SK-N-SH (cell line): ENCODE measurements at regions not wholly inside any gene's neighbourhood (a gene's known extent, or its start where the extent isn't known, plus 50 kb on each side); places are given as distances from the start of the nearest gene placed in this dataset.

Experiments
- CTCF ChIA-PET: fragments of 300-600, 350-600 bp; formaldehyde crosslinking; extraction: SDS; loops from one replicate; lab custom pipeline; 2021; lab: Yijun Ruan, JAX
- POLR2A ChIA-PET: fragments of 350-600 bp; sonication (Branson Sonifier 250); formaldehyde crosslinking; extraction: SDS; loops from one replicate; lab custom pipeline; 2020; ENCODE audit warnings: antibody characterized with exemption, inconsistent platforms; lab: Yijun Ruan, JAX
- DNase-seq: peaks from one replicate; pipeline ENCODE4 v3.0.0; 2012
- H2AFZ ChIP-seq: fragments of 200-600 bp; sonication (generic); 2 replicates; pipeline ENCODE4 v1.8.1; 2016; ENCODE audit warnings: antibody characterized with exemption, mild to moderate bottlenecking, low read depth
- H3F3A ChIP-seq: fragments of 200-600 bp; sonication (generic); replicated peaks from 2 replicates; pipeline ENCODE3; 2016; ENCODE audit warnings: antibody characterized with exemption, mild to moderate bottlenecking; ENCODE audit not compliant: insufficient read depth
- H3K27ac ChIP-seq, 2 experiments: fragments of 200-500 bp in 1 of 2; fragments of 200-600 bp in 1 of 2; sonication (Bioruptor generic) in 1 of 2; sonication (generic), shearing (Covaris generic) in 1 of 2; 2 replicates each; pipeline versions ENCODE4 v1.5.1 to v1.6.1; 2014 to 2016; ENCODE audit warnings: low read depth in 2 of 2, inconsistent platforms in 1 of 2, low read length in 1 of 2, mild to moderate bottlenecking in 1 of 2, mixed read lengths in 1 of 2
- H3K27me3 ChIP-seq: fragments of 200-600 bp; sonication (generic), shearing (Covaris generic); 2 replicates; pipeline ENCODE4 v1.6.1; 2016; ENCODE audit warnings: mixed run types; ENCODE audit not compliant: insufficient read depth
- H3K36me3 ChIP-seq, 2 experiments: fragments of 200-500 bp in 1 of 2; fragments of 200-600 bp in 1 of 2; sonication (Bioruptor generic) in 1 of 2; sonication (generic) in 1 of 2; replicated peaks in 1 of 2; 2 replicates each; pipeline versions ENCODE3 to v1.5.1; 2014 to 2016; ENCODE audit warnings: low read length in 1 of 2, mild to moderate bottlenecking in 1 of 2; ENCODE audit not compliant: insufficient read depth in 2 of 2, control insufficient read depth in 1 of 2
- H3K4me1 ChIP-seq, 2 experiments: fragments of 200-500 bp in 1 of 2; fragments of 200-600 bp in 1 of 2; sonication (Bioruptor generic) in 1 of 2; sonication (generic), shearing (Covaris generic) in 1 of 2; 2 replicates each; pipeline versions ENCODE4 v1.5.1 to v1.6.1; 2014 to 2016; ENCODE audit warnings: low read depth in 1 of 2, low read length in 1 of 2, mixed run types in 1 of 2; ENCODE audit not compliant: insufficient read depth in 2 of 2, control insufficient read depth in 1 of 2
- H3K4me2 ChIP-seq: fragments of 200-600 bp; sonication (generic), shearing (Covaris generic); 2 replicates; pipeline ENCODE4 v1.6.1; 2017; ENCODE audit warnings: mixed run types
- H3K4me3 ChIP-seq, 2 experiments: fragments of 200-500 bp in 1 of 2; fragments of 200-600 bp in 1 of 2; sonication (Bioruptor generic) in 1 of 2; sonication (generic), shearing (Covaris generic) in 1 of 2; 2 replicates each; pipeline versions ENCODE4 v1.5.1 to v1.8.1; 2014 to 2016; ENCODE audit warnings: low read depth in 2 of 2, inconsistent platforms in 1 of 2, low read length in 1 of 2, mild to moderate bottlenecking in 1 of 2, mixed read lengths in 1 of 2, moderate library complexity in 1 of 2
- H3K79me2 ChIP-seq: fragments of 200-600 bp; sonication (generic); 2 replicates; pipeline ENCODE4 v1.8.1; 2017; ENCODE audit warnings: mild to moderate bottlenecking; ENCODE audit not compliant: insufficient read depth
- H3K9ac ChIP-seq: fragments of 200-600 bp; sonication (generic); 2 replicates; pipeline ENCODE4 v1.6.1; 2017; ENCODE audit warnings: mixed run types
- H3K9me2 ChIP-seq: fragments of 200-600 bp; sonication (generic); 2 replicates; pipeline ENCODE4 v1.6.1; 2017; ENCODE audit warnings: mixed run types
- H3K9me3 ChIP-seq: fragments of 200-600 bp; sonication (generic); 2 replicates; pipeline ENCODE4 v1.6.1; 2017; ENCODE audit warnings: mixed run types, mild to moderate bottlenecking, moderate library complexity
- H4K20me1 ChIP-seq: fragments of 200-600 bp; sonication (generic); 2 replicates; pipeline ENCODE4 v1.6.1; 2017; ENCODE audit warnings: mild to moderate bottlenecking, mixed run types; ENCODE audit not compliant: insufficient read depth
- CHD2 ChIP-seq: fragments of 150-350 bp; IDR thresholded peaks from 2 replicates; pipeline ENCODE4 v1.6.1; 2018; ENCODE audit warnings: low read length; ENCODE audit not compliant: partially characterized antibody
- EP300 ChIP-seq, 2 experiments: IDR thresholded peaks; 2 replicates each; pipeline versions ENCODE4 v1.4.0 to v1.6.1; 2012; ENCODE audit warnings: borderline replicate concordance in 1 of 2, low read depth in 1 of 2, low read length in 1 of 2
- FOSL2 ChIP-seq: IDR thresholded peaks from 2 replicates; pipeline ENCODE4 v1.4.0; 2012; ENCODE audit warnings: low read depth, mild to moderate bottlenecking, moderate library complexity, borderline replicate concordance
- GABPA ChIP-seq: IDR thresholded peaks from 2 replicates; pipeline ENCODE4 v1.4.0; 2012; ENCODE audit warnings: low read depth, mild to moderate bottlenecking
- GATA2 ChIP-seq: sonication (generic); formaldehyde crosslinking; IDR thresholded peaks from 2 replicates; pipeline ENCODE4 v1.5.0; 2020; ENCODE audit warnings: mild to moderate bottlenecking, missing genetic modification reagents
- JUND ChIP-seq: IDR thresholded peaks from 2 replicates; pipeline ENCODE4 v1.4.0; 2012
- NRF1 ChIP-seq: IDR thresholded peaks from 2 replicates; pipeline ENCODE4 v1.6.1; 2012; ENCODE audit warnings: low read depth, mild to moderate bottlenecking, low read length
- RAD21 ChIP-seq: IDR thresholded peaks from 2 replicates; pipeline ENCODE4 v1.6.1; 2012; ENCODE audit warnings: mild to moderate bottlenecking, low read length
- RCOR1 ChIP-seq: fragments of 150-350 bp; IDR thresholded peaks from 2 replicates; pipeline ENCODE4 v1.6.1; 2017; ENCODE audit warnings: antibody characterized with exemption, low read length
- SMC3 ChIP-seq: IDR thresholded peaks from 2 replicates; pipeline ENCODE4 v1.6.1; 2012; ENCODE audit warnings: low read depth, low read length, improper control_type of control experiment
- TAF1 ChIP-seq: IDR thresholded peaks from 2 replicates; pipeline ENCODE4 v1.6.1; 2012; ENCODE audit warnings: low read depth, mild to moderate bottlenecking, low read length, moderate library complexity, borderline replicate concordance
- TCF12 ChIP-seq: IDR thresholded peaks from 2 replicates; pipeline ENCODE4 v1.4.0; 2012
- YY1 ChIP-seq: IDR thresholded peaks from 2 replicates; pipeline ENCODE4 v1.4.0; 2012; ENCODE audit warnings: low read depth, mild to moderate bottlenecking
- WGBS: methylation state at CpG from one replicate; pipeline ENCODE4 v1.1.6; 2017; ENCODE audit warnings: low lambda C conversion rate; 5-methylcytosine and 5-hydroxymethylcytosine counted together
- TF ChIP-seq, protein P1 (sequence below): IDR thresholded peaks from 2 replicates; pipeline ENCODE4 v1.6.1; 2012; ENCODE audit warnings: mild to moderate bottlenecking, low read depth, low read length, moderate library complexity
- TF ChIP-seq, protein P2 (sequence below): IDR thresholded peaks from 2 replicates; pipeline ENCODE4; 2012
- TF ChIP-seq, protein P3 (sequence below): fragments of 200-600 bp; sonication (generic); IDR thresholded peaks from 2 replicates; pipeline ENCODE4 v1.6.1; 2017; ENCODE audit warnings: antibody characterized with exemption, mild to moderate bottlenecking, moderate library complexity

DNA sequence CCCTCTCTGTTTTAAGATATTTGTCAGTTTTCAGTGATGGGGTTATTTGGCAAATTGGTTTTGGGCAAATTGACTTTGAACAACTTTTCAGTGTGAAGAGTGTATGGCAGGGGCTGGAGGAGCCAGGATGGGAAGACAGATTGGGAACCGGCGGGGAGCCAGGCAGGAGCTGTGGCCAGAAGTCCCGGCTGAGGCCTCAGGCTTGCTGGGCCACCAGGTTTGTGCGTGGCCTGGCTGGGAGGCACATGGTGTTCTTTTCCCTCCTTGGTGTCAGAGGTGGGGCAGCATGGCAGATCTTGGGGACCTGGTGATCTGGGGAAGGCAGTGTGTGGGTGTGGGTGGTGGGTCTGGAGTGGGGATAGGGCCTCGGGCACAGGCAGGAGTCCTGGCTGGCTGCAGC lies 61.1 kb downstream of the SLC25A47 start:
- Histone ChIP-seq H3K27me3 (no peaks in the 10 kb centered on the region), H3K9me3 (no peaks in the 10 kb centered on the region), H3K4me1 (peaks cover 10 to 49% of the 10 kb centered on the region in 2 experiments), H3K9ac (no peak overlapping the region), H4K20me1 (no peaks in the 10 kb centered on the region), H3K79me2 (peaks cover 13% of the 10 kb centered on the region), H3K27ac (peak overlapping the region in 1 of 2 experiments; percentile 90; a peak in 2 of 4 replicates), H2AFZ (no peak overlapping the region), H3K36me3 (peaks cover 0 to 8% of the 10 kb centered on the region in 2 experiments), H3K4me2 (no peak overlapping the region), H3K4me3 (peak overlapping the region in 1 of 2 experiments; percentile 15; a peak in 1 of 4 replicates)
- ChIA-PET POLR2A (interaction anchor here (1.1 to 3.0 kb wide), 12 partner anchors 16 to 841 kb away, joined by 3 to 37 read pairs (median 6); no protein-coding TSS in a partner anchor), CTCF (interaction anchor here (0.6 to 15.3 kb wide), 85 partner anchors 8 to 1281 kb away, joined by 3 to 310 read pairs (median 5); partner anchors contain the start of genes RTL1 and WDR25)
- no peak for DNase-seq
- WGBS = 84% methylated on average over 5 of the region's 5 CpGs
- TF ChIP-seq TAF1 (no peak), CHD2 (no peak), JUND (no peak), YY1 (no peak)
- TF ChIP-seq, all 33 proteins: peak for 0
- H3K9me2 ChIP-seq = no peaks in the 10 kb centered on the region
- H3F3A ChIP-seq = peaks cover 4% of the 10 kb centered on the region

DNA sequence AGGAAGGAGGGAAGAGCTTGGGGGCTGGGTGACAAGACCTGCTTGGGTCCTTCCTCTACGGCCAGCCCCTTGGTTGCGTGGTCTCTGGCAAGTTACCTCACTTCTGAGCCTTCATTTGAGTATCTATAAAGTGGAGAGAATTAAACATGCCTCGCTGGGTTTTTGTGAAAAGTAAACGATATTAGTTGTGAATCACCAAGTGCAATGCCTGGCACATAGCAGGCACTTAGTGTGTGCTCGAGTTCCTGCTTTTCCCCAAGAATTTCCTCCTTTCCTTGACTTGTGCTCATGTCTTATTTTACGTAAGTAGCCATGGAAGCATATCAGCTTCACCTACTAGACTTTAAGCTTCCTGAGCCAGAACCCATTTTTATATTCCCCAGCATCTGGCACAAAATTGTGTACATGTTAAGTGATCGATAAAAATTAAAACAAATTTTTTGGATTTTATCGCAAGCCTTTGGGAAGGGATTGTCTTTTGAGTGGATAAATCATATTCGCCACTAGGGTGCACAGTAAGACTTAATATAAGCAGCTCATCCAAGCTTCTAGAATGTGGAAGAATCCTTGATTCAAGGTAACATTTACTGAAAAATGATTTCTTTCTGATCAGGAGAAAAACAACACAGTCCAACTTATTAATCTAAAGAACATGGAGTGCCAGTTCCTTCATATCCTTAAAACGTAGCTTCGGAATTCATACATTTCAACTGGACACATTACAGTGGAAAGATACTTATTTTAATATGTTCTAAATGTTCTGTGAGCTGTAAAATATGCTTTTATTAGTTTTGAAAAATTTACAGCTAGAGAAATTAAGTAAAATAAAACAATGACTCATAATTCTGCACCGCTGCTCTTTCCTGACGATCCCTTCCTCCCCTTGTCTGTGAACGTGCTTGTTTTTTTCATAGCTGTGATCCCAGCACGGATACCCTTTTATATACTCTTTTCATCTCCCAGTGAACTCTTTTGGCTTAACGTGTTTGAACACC lies 62.0 kb downstream of the SLC25A47 start:
- Histone ChIP-seq H3K36me3 (peaks cover 0 to 8% of the 10 kb centered on the region in 2 experiments), H2AFZ (no peak overlapping the region), H3K79me2 (peaks cover 5% of the 10 kb centered on the region), H3K27me3 (no peaks in the 10 kb centered on the region), H3K4me3 (no peak overlapping the region), H3K4me2 (no peak overlapping the region), H3K9me2 (no peaks in the 10 kb centered on the region), H3K9me3 (no peaks in the 10 kb centered on the region), H3K4me1 (peaks cover 10 to 58% of the 10 kb centered on the region in 2 experiments), H3F3A (peaks cover 4% of the 10 kb centered on the region), H3K9ac (no peak overlapping the region), H4K20me1 (no peaks in the 10 kb centered on the region), H3K27ac (peak overlapping the region; percentile 6 to 90; a peak in 2 of 4 replicates)
- ChIA-PET POLR2A (interaction anchor here (1.0 to 3.0 kb wide), 19 partner anchors 15 to 840 kb away, joined by 3 to 37 read pairs (median 4); partner anchors contain the start of gene RTL1), CTCF (interaction anchor here (0.6 to 15.3 kb wide), 76 partner anchors 9 to 1318 kb away, joined by 3 to 310 read pairs (median 5); partner anchors contain the start of genes RTL1 and WDR25)
- peak; percentile 67 for DNase-seq
- 56% methylated on average over 16 of the region's 16 CpGs for WGBS
- TF ChIP-seq SMC3 (peak; percentile 60), TCF12 (no peak), JUND (no peak), RCOR1 (no peak), GATA2 (no peak), FOSL2 (no peak), GABPA (no peak), RAD21 (peak; percentile 88), EP300 (IDR thresholded peaks at IDR 0.05; ENCODE audit: borderline replicate concordance in 1 of 2, low read depth in 1 of 2, low read length in 1 of 2) (peak in 1 of 2 experiments; percentile 25; a peak in 1 of 4 replicates), NRF1 (no peak), CHD2 (peak; percentile 21)
- TF ChIP-seq, protein P1, sequence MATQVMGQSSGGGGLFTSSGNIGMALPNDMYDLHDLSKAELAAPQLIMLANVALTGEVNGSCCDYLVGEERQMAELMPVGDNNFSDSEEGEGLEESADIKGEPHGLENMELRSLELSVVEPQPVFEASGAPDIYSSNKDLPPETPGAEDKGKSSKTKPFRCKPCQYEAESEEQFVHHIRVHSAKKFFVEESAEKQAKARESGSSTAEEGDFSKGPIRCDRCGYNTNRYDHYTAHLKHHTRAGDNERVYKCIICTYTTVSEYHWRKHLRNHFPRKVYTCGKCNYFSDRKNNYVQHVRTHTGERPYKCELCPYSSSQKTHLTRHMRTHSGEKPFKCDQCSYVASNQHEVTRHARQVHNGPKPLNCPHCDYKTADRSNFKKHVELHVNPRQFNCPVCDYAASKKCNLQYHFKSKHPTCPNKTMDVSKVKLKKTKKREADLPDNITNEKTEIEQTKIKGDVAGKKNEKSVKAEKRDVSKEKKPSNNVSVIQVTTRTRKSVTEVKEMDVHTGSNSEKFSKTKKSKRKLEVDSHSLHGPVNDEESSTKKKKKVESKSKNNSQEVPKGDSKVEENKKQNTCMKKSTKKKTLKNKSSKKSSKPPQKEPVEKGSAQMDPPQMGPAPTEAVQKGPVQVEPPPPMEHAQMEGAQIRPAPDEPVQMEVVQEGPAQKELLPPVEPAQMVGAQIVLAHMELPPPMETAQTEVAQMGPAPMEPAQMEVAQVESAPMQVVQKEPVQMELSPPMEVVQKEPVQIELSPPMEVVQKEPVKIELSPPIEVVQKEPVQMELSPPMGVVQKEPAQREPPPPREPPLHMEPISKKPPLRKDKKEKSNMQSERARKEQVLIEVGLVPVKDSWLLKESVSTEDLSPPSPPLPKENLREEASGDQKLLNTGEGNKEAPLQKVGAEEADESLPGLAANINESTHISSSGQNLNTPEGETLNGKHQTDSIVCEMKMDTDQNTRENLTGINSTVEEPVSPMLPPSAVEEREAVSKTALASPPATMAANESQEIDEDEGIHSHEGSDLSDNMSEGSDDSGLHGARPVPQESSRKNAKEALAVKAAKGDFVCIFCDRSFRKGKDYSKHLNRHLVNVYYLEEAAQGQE = no peak
- TF ChIP-seq, protein P2, sequence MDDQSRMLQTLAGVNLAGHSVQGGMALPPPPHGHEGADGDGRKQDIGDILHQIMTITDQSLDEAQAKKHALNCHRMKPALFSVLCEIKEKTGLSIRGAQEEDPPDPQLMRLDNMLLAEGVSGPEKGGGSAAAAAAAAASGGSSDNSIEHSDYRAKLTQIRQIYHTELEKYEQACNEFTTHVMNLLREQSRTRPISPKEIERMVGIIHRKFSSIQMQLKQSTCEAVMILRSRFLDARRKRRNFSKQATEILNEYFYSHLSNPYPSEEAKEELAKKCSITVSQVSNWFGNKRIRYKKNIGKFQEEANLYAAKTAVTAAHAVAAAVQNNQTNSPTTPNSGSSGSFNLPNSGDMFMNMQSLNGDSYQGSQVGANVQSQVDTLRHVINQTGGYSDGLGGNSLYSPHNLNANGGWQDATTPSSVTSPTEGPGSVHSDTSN = no peak
- TF ChIP-seq, protein P3, sequence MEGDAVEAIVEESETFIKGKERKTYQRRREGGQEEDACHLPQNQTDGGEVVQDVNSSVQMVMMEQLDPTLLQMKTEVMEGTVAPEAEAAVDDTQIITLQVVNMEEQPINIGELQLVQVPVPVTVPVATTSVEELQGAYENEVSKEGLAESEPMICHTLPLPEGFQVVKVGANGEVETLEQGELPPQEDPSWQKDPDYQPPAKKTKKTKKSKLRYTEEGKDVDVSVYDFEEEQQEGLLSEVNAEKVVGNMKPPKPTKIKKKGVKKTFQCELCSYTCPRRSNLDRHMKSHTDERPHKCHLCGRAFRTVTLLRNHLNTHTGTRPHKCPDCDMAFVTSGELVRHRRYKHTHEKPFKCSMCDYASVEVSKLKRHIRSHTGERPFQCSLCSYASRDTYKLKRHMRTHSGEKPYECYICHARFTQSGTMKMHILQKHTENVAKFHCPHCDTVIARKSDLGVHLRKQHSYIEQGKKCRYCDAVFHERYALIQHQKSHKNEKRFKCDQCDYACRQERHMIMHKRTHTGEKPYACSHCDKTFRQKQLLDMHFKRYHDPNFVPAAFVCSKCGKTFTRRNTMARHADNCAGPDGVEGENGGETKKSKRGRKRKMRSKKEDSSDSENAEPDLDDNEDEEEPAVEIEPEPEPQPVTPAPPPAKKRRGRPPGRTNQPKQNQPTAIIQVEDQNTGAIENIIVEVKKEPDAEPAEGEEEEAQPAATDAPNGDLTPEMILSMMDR = peak; percentile 78
